Cardiac muscle cell (in vitro differentiated cells and primary cell): ENCODE measurements at regions not wholly inside any gene's neighbourhood (a gene's known extent, or its start where the extent isn't known, plus 50 kb on each side); places are given as distances from the start of the nearest gene placed in this dataset.

ENCODE experiments used
- DNase-seq, 2 donors: peaks; one replicate each; pipeline versions ENCODE4 v3.0.0 to v3.0.0-alpha.2; 2010 to 2017; ENCODE audit warnings: low read depth in 1 of 2, low spot score in 1 of 2
- H3K27ac ChIP-seq: fragments of 200-600 bp; sonication (generic); 2 replicates; pipeline ENCODE4 v1.5.1; 2016
- H3K27me3 ChIP-seq: fragments of 200-600 bp; sonication (generic); 2 replicates; pipeline ENCODE4 v1.6.0; 2016; ENCODE audit warnings: control low read depth
- H3K36me3 ChIP-seq: fragments of 200-600 bp; sonication (generic); 2 replicates; pipeline ENCODE4 v1.5.1; 2016; ENCODE audit warnings: control low read depth
- H3K4me1 ChIP-seq: fragments of 200-600 bp; sonication (generic); 2 replicates; pipeline ENCODE4 v1.8.1; 2017; ENCODE audit warnings: low read depth, mild to moderate bottlenecking, mixed run types
- H3K4me3 ChIP-seq: fragments of 200-600 bp; sonication (generic); 2 replicates; pipeline ENCODE4 v1.5.1; 2016; ENCODE audit warnings: mild to moderate bottlenecking
- H3K9me3 ChIP-seq: fragments of 200-600 bp; sonication (generic); 2 replicates; pipeline ENCODE4 v1.5.1; 2017; ENCODE audit warnings: low read depth, mild to moderate bottlenecking, control low read depth
- CTCF ChIP-seq: IDR thresholded peaks from 2 replicates; pipeline ENCODE4 v1.5.1; 2012; ENCODE audit warnings: low read depth, mild to moderate bottlenecking, low read length

- Histone ChIP-seq H3K27me3 (no peaks in the 10 kb centered on the region), H3K9me3 (no peaks in the 10 kb centered on the region), H3K27ac (no peak overlapping the region), H3K4me3 (no peak overlapping the region), H3K4me1 (no peaks in the 10 kb centered on the region), H3K36me3 (no peaks in the 10 kb centered on the region)
- no peak for TF ChIP-seq CTCF
- no peak for DNase-seq
Observed at GRCh38 chr3:106946866-106947265, 430.4 kb upstream of the CCDC54 start.

DNA sequence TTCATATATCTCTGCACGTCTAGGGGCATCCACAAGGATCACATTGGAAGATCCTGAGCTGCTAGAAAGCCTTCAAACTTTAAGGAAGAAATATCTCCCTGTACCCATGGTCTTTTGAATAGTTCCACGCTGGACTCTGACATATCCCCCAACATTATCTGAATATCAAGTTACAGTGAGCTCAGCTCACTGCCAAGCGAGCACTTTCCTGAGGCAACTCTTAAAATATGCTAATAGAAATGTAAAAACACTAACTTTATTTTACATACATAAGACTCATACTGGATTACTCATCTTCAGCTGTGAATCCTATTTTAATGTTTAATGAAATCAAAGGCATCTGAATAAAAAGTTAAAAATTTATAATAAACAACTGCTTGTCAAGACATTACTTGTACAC, 420.2 kb upstream of the CCDC54 start:
- TF ChIP-seq CTCF: no peak
- Histone ChIP-seq H3K4me3 (no peak overlapping the region), H3K4me1 (no peaks in the 10 kb centered on the region), H3K9me3 (no peaks in the 10 kb centered on the region), H3K36me3 (no peaks in the 10 kb centered on the region), H3K27ac (no peak overlapping the region), H3K27me3 (no peaks in the 10 kb centered on the region)
- peak in 1 of 2 donors; percentile 16 for DNase-seq

GRCh38 chr3:106962993-106963392, 414.2 kb upstream of the CCDC54 start:
- Histone ChIP-seq H3K4me3 (no peak overlapping the region), H3K36me3 (no peaks in the 10 kb centered on the region), H3K9me3 (no peaks in the 10 kb centered on the region), H3K27me3 (no peaks in the 10 kb centered on the region), H3K4me1 (peaks cover 30% of the 10 kb centered on the region), H3K27ac (peak overlapping the region; percentile 21)
- no peak for TF ChIP-seq CTCF
- no peak for DNase-seq

DNA sequence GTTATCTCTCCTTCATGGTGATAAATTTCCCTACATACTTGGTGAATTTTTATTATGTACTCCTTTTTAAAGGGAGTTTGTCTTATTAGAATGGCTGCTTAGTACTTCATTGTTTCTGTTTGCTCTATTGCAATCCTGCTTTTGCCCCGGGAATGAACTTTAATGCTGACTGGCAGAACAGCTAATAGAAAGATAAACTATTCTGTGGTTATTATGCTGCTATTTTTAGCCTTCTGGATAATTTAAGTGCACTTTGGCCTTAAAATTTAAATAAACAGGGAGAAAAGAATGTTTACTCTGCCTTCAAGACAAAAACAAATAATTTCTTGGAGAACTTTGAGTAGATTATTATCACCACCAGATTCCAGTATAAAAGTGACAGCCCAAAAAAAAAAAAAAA, 413.8 kb upstream of the CCDC54 start:
- peak; percentile 46 to 79 for DNase-seq
- Histone ChIP-seq H3K36me3 (no peaks in the 10 kb centered on the region), H3K4me3 (no peak overlapping the region), H3K27ac (peak overlapping the region; percentile 21), H3K4me1 (peaks cover 30% of the 10 kb centered on the region), H3K9me3 (no peaks in the 10 kb centered on the region), H3K27me3 (no peaks in the 10 kb centered on the region)
- no peak for TF ChIP-seq CTCF

GRCh38 chr3:106965307-106965706, 411.9 kb upstream of the CCDC54 start:
- Histone ChIP-seq H3K9me3 (no peaks in the 10 kb centered on the region), H3K36me3 (no peaks in the 10 kb centered on the region), H3K4me1 (peaks cover 30% of the 10 kb centered on the region), H3K4me3 (no peak overlapping the region), H3K27ac (peak overlapping the region; percentile 41), H3K27me3 (no peaks in the 10 kb centered on the region)
- no peak for TF ChIP-seq CTCF
- DNase-seq: no peak

DNA sequence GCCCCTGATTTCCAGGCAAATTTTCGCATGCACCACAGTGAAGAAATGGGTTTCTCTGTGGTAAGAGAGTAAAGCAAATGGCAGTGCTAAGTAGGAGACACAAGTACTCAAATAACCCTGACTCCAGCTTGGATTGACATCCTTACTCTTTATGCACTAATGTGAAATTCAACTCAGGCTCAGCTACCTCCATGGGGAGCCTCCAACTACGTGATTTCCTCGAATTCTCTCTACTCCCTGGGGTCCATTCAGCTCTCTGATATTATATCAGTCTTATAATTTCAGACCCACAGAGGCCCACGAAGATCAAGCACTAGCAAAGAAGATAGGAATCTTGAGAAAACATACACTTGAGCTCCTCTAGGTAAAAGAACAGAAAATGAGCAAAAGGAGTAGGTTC, 407.6 kb upstream of the CCDC54 start:
- Histone ChIP-seq H3K36me3 (no peaks in the 10 kb centered on the region), H3K27ac (no peak overlapping the region), H3K9me3 (no peaks in the 10 kb centered on the region), H3K4me3 (no peak overlapping the region), H3K27me3 (no peaks in the 10 kb centered on the region), H3K4me1 (peaks cover 11% of the 10 kb centered on the region)
- DNase-seq: no peak
- TF ChIP-seq CTCF: no peak
